Upper lobe of left lung (tissue), 6 donors: ENCODE measurements at regions not wholly inside any gene's neighbourhood (a gene's known extent, or its start where the extent isn't known, plus 50 kb on each side); places are given as distances from the start of the nearest gene placed in this dataset.

Experiments
- ATAC-seq, 2 donors: fragments of 200-7000 bp; cut with Tn5 transposase; one replicate each; pipeline ENCODE4 v1.9.1; 2022; ENCODE audit warnings: mild to moderate bottlenecking in 2 of 2, moderate library complexity in 2 of 2; ENCODE audit not compliant: low FRiP score in 2 of 2
- DNase-seq, 2 donors: peaks; one replicate each; pipeline ENCODE4 v3.0.0-alpha.2; 2019 to 2020
- H3K27ac ChIP-seq, 4 donors: fragments of 200-600 bp; sonication (generic); one replicate each; pipeline ENCODE4 v1.5.1; 2016 to 2019
- H3K27me3 ChIP-seq, 4 donors: fragments of 200-600 bp; sonication (generic); one replicate each; pipeline ENCODE4 v1.5.1; 2017 to 2019
- H3K36me3 ChIP-seq, 4 donors: fragments of 200-600 bp; sonication (generic); one replicate each; pipeline ENCODE4 v1.5.1; 2016 to 2019
- H3K4me1 ChIP-seq, 4 donors: fragments of 200-600 bp; sonication (generic); one replicate each; pipeline ENCODE4 v1.5.1; 2018 to 2019
- H3K4me3 ChIP-seq, 4 donors: fragments of 200-600 bp; sonication (generic); one replicate each; pipeline ENCODE4 v1.5.1; 2017 to 2019; ENCODE audit warnings: mild to moderate bottlenecking in 2 of 4, moderate library complexity in 1 of 4
- H3K9me3 ChIP-seq, 4 donors: fragments of 200-600 bp; sonication (generic); one replicate each; pipeline ENCODE4 v1.5.1; 2018 to 2019
- EP300 ChIP-seq, 4 donors: sonication (generic); formaldehyde crosslinking; IDR thresholded peaks; one replicate each; pipeline ENCODE4 v1.5.1; 2017; ENCODE audit warnings: antibody characterized with exemption in 4 of 4, control low read depth in 2 of 4
- POLR2A ChIP-seq, 4 donors: fragments of 450-650 bp; IDR thresholded peaks; one replicate each; pipeline ENCODE4 v1.5.1; 2016 to 2017; ENCODE audit warnings: antibody characterized with exemption in 4 of 4, mild to moderate bottlenecking in 2 of 4
- POLR2AphosphoS5 ChIP-seq, 2 donors: sonication (generic); formaldehyde crosslinking; IDR thresholded peaks; one replicate each; pipeline ENCODE4 v1.5.1; 2017; ENCODE audit warnings: antibody characterized with exemption in 2 of 2
- WGBS, 2 donors: methylation state at CpG; one replicate each; pipeline ENCODE4 v1.1.5; 2017 to 2018; 5-methylcytosine and 5-hydroxymethylcytosine counted together
- TF ChIP-seq, protein P1 (sequence below), 6 experiments: fragments of 450-650 bp in 4 of 6; fragments of 200-600 bp in 2 of 6; sonication (generic) in 2 of 6; IDR thresholded peaks; one replicate each; pipeline ENCODE4 v1.5.1; 2016 to 2019; ENCODE audit warnings: antibody characterized with exemption in 6 of 6
- donor health status: DM: no; HTN: no; CAD: no; lungs with moderate emphysema.
- donor health status: DM: no; HTN: yes; CAD: no; lungs with severe emphysema.

DNA sequence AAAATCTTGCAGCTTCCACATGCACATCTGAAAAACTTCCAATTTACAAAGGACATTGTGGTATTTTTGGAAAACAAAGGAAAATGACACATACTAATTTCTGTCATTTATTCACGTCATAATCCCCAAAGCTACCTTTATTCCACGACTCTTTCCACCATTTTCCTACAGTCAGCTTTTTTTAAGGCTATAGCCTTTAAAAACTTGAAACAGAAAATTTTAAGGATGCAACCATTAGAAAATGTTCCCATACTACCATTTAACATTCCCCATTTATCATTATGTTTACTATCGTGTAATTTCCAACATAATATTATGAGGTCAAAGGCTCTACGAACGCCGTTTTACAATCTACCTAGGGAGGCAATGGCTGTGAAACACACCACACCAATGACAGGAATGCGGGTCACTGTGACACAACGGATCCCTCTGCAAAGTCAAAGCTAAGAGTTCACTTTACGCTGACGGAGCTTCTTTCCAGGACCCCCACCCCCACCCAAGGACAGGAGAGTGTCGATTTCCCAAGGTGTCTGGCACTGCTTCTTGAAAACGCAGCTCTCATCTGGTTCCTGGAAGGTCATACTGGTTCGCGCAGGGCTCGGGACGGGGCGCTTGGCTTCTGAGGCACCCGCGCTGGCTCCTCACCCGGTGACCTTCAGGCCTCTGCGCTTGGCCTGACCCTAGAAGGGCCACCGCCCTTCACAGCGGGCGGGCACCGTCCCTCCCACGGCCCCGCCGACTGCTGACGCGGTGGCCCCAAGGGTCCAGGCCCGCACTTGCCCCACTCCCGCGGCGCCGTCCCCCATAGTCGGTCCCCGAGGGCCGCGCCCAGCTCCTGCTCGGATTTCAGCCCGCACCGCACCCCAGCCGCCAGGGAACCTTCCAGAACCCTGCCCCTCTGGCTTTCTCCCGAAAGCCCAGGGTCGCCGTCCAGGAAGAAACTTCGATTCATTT, 50.5 kb upstream of the ATF3 start:
- DNase-seq, result peak; percentile 77 to 94
- Histone ChIP-seq H3K36me3 (no peaks in the 10 kb centered on the region), H3K4me3 (peak overlapping the region; percentile 50 to 78 (median 68)), H3K4me1 (peaks cover 0 to 7% (median 2%) of the 10 kb centered on the region in 4 donors), H3K27ac (peak overlapping the region; percentile 92 to 99 (median 96)), H3K27me3 (no peaks in the 10 kb centered on the region), H3K9me3 (no peaks in the 10 kb centered on the region)
- no peak for TF ChIP-seq POLR2A (IDR thresholded peaks at IDR 0.05)
- TF ChIP-seq POLR2AphosphoS5 (IDR thresholded peaks at IDR 0.05), result peak; percentile 3 to 10
- TF ChIP-seq EP300 (IDR thresholded peaks at IDR 0.05), result peak in 1 of 4 donors; percentile 32
- TF ChIP-seq, protein P1, sequence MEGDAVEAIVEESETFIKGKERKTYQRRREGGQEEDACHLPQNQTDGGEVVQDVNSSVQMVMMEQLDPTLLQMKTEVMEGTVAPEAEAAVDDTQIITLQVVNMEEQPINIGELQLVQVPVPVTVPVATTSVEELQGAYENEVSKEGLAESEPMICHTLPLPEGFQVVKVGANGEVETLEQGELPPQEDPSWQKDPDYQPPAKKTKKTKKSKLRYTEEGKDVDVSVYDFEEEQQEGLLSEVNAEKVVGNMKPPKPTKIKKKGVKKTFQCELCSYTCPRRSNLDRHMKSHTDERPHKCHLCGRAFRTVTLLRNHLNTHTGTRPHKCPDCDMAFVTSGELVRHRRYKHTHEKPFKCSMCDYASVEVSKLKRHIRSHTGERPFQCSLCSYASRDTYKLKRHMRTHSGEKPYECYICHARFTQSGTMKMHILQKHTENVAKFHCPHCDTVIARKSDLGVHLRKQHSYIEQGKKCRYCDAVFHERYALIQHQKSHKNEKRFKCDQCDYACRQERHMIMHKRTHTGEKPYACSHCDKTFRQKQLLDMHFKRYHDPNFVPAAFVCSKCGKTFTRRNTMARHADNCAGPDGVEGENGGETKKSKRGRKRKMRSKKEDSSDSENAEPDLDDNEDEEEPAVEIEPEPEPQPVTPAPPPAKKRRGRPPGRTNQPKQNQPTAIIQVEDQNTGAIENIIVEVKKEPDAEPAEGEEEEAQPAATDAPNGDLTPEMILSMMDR (IDR thresholded peaks at IDR 0.05), result peak in 2 of 6 experiments; percentile 21 to 42
- ATAC-seq, result peak; percentile 78 to 88
- 18 to 60% methylated on average over 10 to 47 of the region's 47 CpGs for WGBS, 2 donors

DNA sequence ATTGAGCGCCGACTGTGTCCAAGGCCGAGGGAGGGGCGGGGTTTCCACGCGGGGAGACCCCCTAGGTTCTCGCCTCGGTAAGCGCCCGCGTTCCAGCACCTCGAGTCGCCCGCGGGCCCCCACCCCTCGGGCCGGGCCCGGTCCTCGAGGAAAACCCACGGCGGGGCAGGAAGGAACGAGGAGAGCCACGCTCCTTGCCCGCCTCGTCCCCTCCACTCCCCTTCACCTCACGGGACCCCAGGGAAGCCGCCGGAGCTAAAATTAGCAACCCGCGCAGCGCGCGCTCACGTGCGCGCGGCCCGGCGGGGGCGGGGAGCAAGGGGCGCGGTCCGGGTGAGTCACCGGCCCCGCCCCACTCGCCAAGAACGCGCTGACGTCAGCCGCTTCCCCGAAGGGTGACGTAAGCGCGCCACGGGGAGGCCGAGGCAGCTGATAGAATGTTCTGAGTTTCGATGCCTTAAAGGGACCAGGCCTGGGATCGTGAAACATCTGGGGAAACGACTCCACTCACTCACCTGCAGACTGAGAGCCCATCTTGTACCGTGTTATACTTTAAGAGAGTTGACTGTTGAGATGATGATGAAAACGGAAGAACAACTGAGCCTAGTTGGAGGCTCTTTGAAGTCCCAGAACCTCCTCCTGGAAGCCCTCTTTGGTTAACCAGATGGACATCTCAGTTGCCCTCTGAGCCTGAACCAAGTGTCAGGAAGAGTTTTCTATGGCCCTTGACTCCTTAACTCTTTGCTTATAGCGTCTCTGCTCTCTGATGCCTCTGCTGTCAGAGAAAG, 49.7 kb upstream of the ATF3 start:
- WGBS, 2 donors, result 2 to 12% methylated on average over 8 to 57 of the region's 62 CpGs
- H3K4me3 ChIP-seq, result peak overlapping the region; percentile 50 to 78 (median 68)
- H3K36me3 ChIP-seq, result no peaks in the 10 kb centered on the region
- DNase-seq, result peak; percentile 92 to 98
- TF ChIP-seq POLR2AphosphoS5 (IDR thresholded peaks at IDR 0.05) (peak; percentile 95 to 97), EP300 (IDR thresholded peaks at IDR 0.05) (peak; percentile 91 to 99 (median 97)), POLR2A (IDR thresholded peaks at IDR 0.05) (peak in 3 of 4 donors; percentile 53 to 93 (median 81))
- TF ChIP-seq, protein P1 (IDR thresholded peaks at IDR 0.05), result peak in 2 of 6 experiments; percentile 4 to 24
- no peaks in the 10 kb centered on the region for H3K9me3 ChIP-seq
- peak; percentile 94 to 97 for ATAC-seq
- H3K27me3 ChIP-seq, result no peaks in the 10 kb centered on the region
- H3K27ac ChIP-seq, result peak overlapping the region; percentile 92 to 99 (median 96)
- H3K4me1 ChIP-seq, result peaks cover 0 to 7% (median 2%) of the 10 kb centered on the region in 4 donors
